ENCODE measurements at regions not wholly inside any gene's neighbourhood (a gene's known extent, or its start where the extent isn't known, plus 50 kb on each side); places are given as distances from the start of the nearest gene placed in this dataset.

- no CpG with 5 or more reads among the region's 7 CpGs for WGBS (ENCODE audit: extremely low coverage, insufficient coverage, insufficient read length)
- no peak overlapping the region for H3K4me2 ChIP-seq (ENCODE audit: low read length)
- H3K4me1 ChIP-seq (ENCODE audit: control insufficient read depth in 1 of 2, insufficient read depth in 2 of 2, low read length in 2 of 2), result peaks cover 0 to 2% of the 10 kb centered on the region in 2 experiments
Measured at GRCh38 chr18:29912351-29912750, 1130.2 kb downstream of the DSC3 start.

GRCh38 chr18:29892960-29893558, 1149.5 kb downstream of the DSC3 start:
- no peaks in the 10 kb centered on the region for H3K79me1 ChIP-seq (ENCODE audit: low read length)
- no CpG with 5 or more reads among the region's 2 CpGs for WGBS (ENCODE audit: extremely low coverage, insufficient coverage, insufficient read length)
- no peak overlapping the region for H4K8ac ChIP-seq (ENCODE audit: low read depth, low read length)
- H3K14ac ChIP-seq (ENCODE audit: low read length), result no peak overlapping the region
- no peaks in the 10 kb centered on the region for H3K79me2 ChIP-seq (ENCODE audit: control insufficient read depth, insufficient read depth, low read length, poor library complexity)
- H2BK12ac ChIP-seq (ENCODE audit: low read length), result no peak overlapping the region
- no peak overlapping the region for H3K23ac ChIP-seq (ENCODE audit: low read length)
- H3K27me3 ChIP-seq (ENCODE audit: insufficient read depth, low read length), result no peaks in the 10 kb centered on the region
- no peak overlapping the region for H4K12ac ChIP-seq (ENCODE audit: low read depth, low read length)
- no peak overlapping the region for H3K9ac ChIP-seq (ENCODE audit: low read length)
- no peak overlapping the region for H3K4me2 ChIP-seq (ENCODE audit: low read length)
- H3K18ac ChIP-seq (ENCODE audit: low read length), result no peak overlapping the region
- H3K4me1 ChIP-seq (ENCODE audit: control insufficient read depth in 1 of 2, insufficient read depth in 2 of 2, low read length in 2 of 2), result no peaks in the 10 kb centered on the region
- H3K4me3 ChIP-seq (ENCODE audit: low read depth, low read length), result no peak overlapping the region
- H2AFZ ChIP-seq (ENCODE audit: insufficient read depth, low read length, poor library complexity), result no peak overlapping the region
- no peak overlapping the region for H2AK5ac ChIP-seq (ENCODE audit: low read length)
- H3K9me3 ChIP-seq (ENCODE audit: insufficient read depth, low read depth, low read length), result no peaks in the 10 kb centered on the region
- H3K36me3 ChIP-seq (ENCODE audit: control insufficient read depth in 1 of 2, insufficient read depth in 2 of 2, low read length in 2 of 2), result no peaks in the 10 kb centered on the region
- no peak overlapping the region for H2BK120ac ChIP-seq (ENCODE audit: insufficient read depth, low read length, poor library complexity)
- H2BK5ac ChIP-seq (ENCODE audit: low read depth, low read length, poor library complexity), result no peak overlapping the region
- H3K27ac ChIP-seq (ENCODE audit: low read depth, low read length), result no peak overlapping the region
- peak in 1 of 2 donors; percentile 8 for DNase-seq
- H4K91ac ChIP-seq (ENCODE audit: low read depth, low read length), result no peak overlapping the region
- no peak overlapping the region for H3K4ac ChIP-seq (ENCODE audit: low read depth, low read length)

More at GRCh38 chr18:29912351-29912750, 1130.2 kb downstream of the DSC3 start:
- no peak overlapping the region for H3K9ac ChIP-seq (ENCODE audit: low read length)
- H3K4ac ChIP-seq (ENCODE audit: low read depth, low read length), result no peak overlapping the region
- H3K27ac ChIP-seq (ENCODE audit: low read depth, low read length), result no peak overlapping the region
- no peak overlapping the region for H3K4me3 ChIP-seq (ENCODE audit: low read depth, low read length)
- no peaks in the 10 kb centered on the region for H3K79me2 ChIP-seq (ENCODE audit: control insufficient read depth, insufficient read depth, low read length, poor library complexity)
- no peak overlapping the region for H2BK12ac ChIP-seq (ENCODE audit: low read length)
- no peak overlapping the region for H3K23ac ChIP-seq (ENCODE audit: low read length)
- H3K9me3 ChIP-seq (ENCODE audit: insufficient read depth, low read depth, low read length), result peaks cover 2% of the 10 kb centered on the region
- no peak overlapping the region for H2BK5ac ChIP-seq (ENCODE audit: low read depth, low read length, poor library complexity)
- H4K12ac ChIP-seq (ENCODE audit: low read depth, low read length), result no peak overlapping the region
- H4K8ac ChIP-seq (ENCODE audit: low read depth, low read length), result no peak overlapping the region
- no peak overlapping the region for H4K91ac ChIP-seq (ENCODE audit: low read depth, low read length)
- no peaks in the 10 kb centered on the region for H3K79me1 ChIP-seq (ENCODE audit: low read length)
- H3K14ac ChIP-seq (ENCODE audit: low read length), result no peak overlapping the region
- no peak overlapping the region for H2BK120ac ChIP-seq (ENCODE audit: insufficient read depth, low read length, poor library complexity)
- H2AK5ac ChIP-seq (ENCODE audit: low read length), result no peak overlapping the region
- no peaks in the 10 kb centered on the region for H3K36me3 ChIP-seq (ENCODE audit: control insufficient read depth in 1 of 2, insufficient read depth in 2 of 2, low read length in 2 of 2)
- DNase-seq, result no peak
- no peak overlapping the region for H3K18ac ChIP-seq (ENCODE audit: low read length)
- no peak overlapping the region for H2AFZ ChIP-seq (ENCODE audit: insufficient read depth, low read length, poor library complexity)
- H3K27me3 ChIP-seq (ENCODE audit: insufficient read depth, low read length), result no peaks in the 10 kb centered on the region

GRCh38 chr18:29883114-29883513, 1159.4 kb downstream of the DSC3 start:
- H4K8ac ChIP-seq (ENCODE audit: low read depth, low read length), result no peak overlapping the region
- H3K4me3 ChIP-seq (ENCODE audit: low read depth, low read length), result no peak overlapping the region
- no peaks in the 10 kb centered on the region for H3K4me1 ChIP-seq (ENCODE audit: control insufficient read depth in 1 of 2, insufficient read depth in 2 of 2, low read length in 2 of 2)
- no peak overlapping the region for H3K9ac ChIP-seq (ENCODE audit: low read length)
- no peak overlapping the region for H2BK12ac ChIP-seq (ENCODE audit: low read length)
- H2BK120ac ChIP-seq (ENCODE audit: insufficient read depth, low read length, poor library complexity), result no peak overlapping the region
- no peak overlapping the region for H3K4me2 ChIP-seq (ENCODE audit: low read length)
- H3K9me3 ChIP-seq (ENCODE audit: insufficient read depth, low read depth, low read length), result no peaks in the 10 kb centered on the region
- H4K12ac ChIP-seq (ENCODE audit: low read depth, low read length), result no peak overlapping the region
- no peak overlapping the region for H3K14ac ChIP-seq (ENCODE audit: low read length)
- H2AFZ ChIP-seq (ENCODE audit: insufficient read depth, low read length, poor library complexity), result no peak overlapping the region
- H3K23ac ChIP-seq (ENCODE audit: low read length), result no peak overlapping the region
- H3K27ac ChIP-seq (ENCODE audit: low read depth, low read length), result no peak overlapping the region
- H4K91ac ChIP-seq (ENCODE audit: low read depth, low read length), result no peak overlapping the region
- H3K79me2 ChIP-seq (ENCODE audit: control insufficient read depth, insufficient read depth, low read length, poor library complexity), result no peaks in the 10 kb centered on the region
- DNase-seq, result no peak
- no peaks in the 10 kb centered on the region for H3K27me3 ChIP-seq (ENCODE audit: insufficient read depth, low read length)
- no peak overlapping the region for H3K18ac ChIP-seq (ENCODE audit: low read length)
- H2BK5ac ChIP-seq (ENCODE audit: low read depth, low read length, poor library complexity), result no peak overlapping the region
- no peak overlapping the region for H2AK5ac ChIP-seq (ENCODE audit: low read length)
- H3K36me3 ChIP-seq (ENCODE audit: control insufficient read depth in 1 of 2, insufficient read depth in 2 of 2, low read length in 2 of 2), result no peaks in the 10 kb centered on the region
- H3K79me1 ChIP-seq (ENCODE audit: low read length), result no peaks in the 10 kb centered on the region
- no peak overlapping the region for H3K4ac ChIP-seq (ENCODE audit: low read depth, low read length)

- no peak overlapping the region for H4K12ac ChIP-seq (ENCODE audit: low read depth, low read length)
- no peaks in the 10 kb centered on the region for H3K79me1 ChIP-seq (ENCODE audit: low read length)
- WGBS (ENCODE audit: extremely low coverage, insufficient coverage, insufficient read length), result no CpG with 5 or more reads among the region's 1 CpG
- no peak overlapping the region for H3K9ac ChIP-seq (ENCODE audit: low read length)
- H3K36me3 ChIP-seq (ENCODE audit: control insufficient read depth in 1 of 2, insufficient read depth in 2 of 2, low read length in 2 of 2), result no peaks in the 10 kb centered on the region
- no peak overlapping the region for H3K4ac ChIP-seq (ENCODE audit: low read depth, low read length)
- H3K27ac ChIP-seq (ENCODE audit: low read depth, low read length), result no peak overlapping the region
- H4K8ac ChIP-seq (ENCODE audit: low read depth, low read length), result no peak overlapping the region
- H2BK12ac ChIP-seq (ENCODE audit: low read length), result no peak overlapping the region
- no peak overlapping the region for H2BK120ac ChIP-seq (ENCODE audit: insufficient read depth, low read length, poor library complexity)
- H3K4me3 ChIP-seq (ENCODE audit: low read depth, low read length), result no peak overlapping the region
- no peak overlapping the region for H2BK5ac ChIP-seq (ENCODE audit: low read depth, low read length, poor library complexity)
- H3K18ac ChIP-seq (ENCODE audit: low read length), result no peak overlapping the region
- no peaks in the 10 kb centered on the region for H3K4me1 ChIP-seq (ENCODE audit: control insufficient read depth in 1 of 2, insufficient read depth in 2 of 2, low read length in 2 of 2)
- no peaks in the 10 kb centered on the region for H3K27me3 ChIP-seq (ENCODE audit: insufficient read depth, low read length)
- no peaks in the 10 kb centered on the region for H3K79me2 ChIP-seq (ENCODE audit: control insufficient read depth, insufficient read depth, low read length, poor library complexity)
- H3K9me3 ChIP-seq (ENCODE audit: insufficient read depth, low read depth, low read length), result no peaks in the 10 kb centered on the region
- H2AK5ac ChIP-seq (ENCODE audit: low read length), result no peak overlapping the region
- no peak overlapping the region for H3K4me2 ChIP-seq (ENCODE audit: low read length)
- no peak overlapping the region for H4K91ac ChIP-seq (ENCODE audit: low read depth, low read length)
- H3K23ac ChIP-seq (ENCODE audit: low read length), result no peak overlapping the region
- no peak overlapping the region for H2AFZ ChIP-seq (ENCODE audit: insufficient read depth, low read length, poor library complexity)
- DNase-seq, result no peak
- H3K14ac ChIP-seq (ENCODE audit: low read length), result no peak overlapping the region
Measured at GRCh38 chr18:29882620-29883019, 1159.9 kb downstream of the DSC3 start.
